Ascending aorta (tissue), 2 donors: ENCODE measurements at regions not wholly inside any gene's neighbourhood (a gene's known extent, or its start where the extent isn't known, plus 50 kb on each side); places are given as distances from the start of the nearest gene placed in this dataset.

ENCODE experiments used
- DNase-seq, 2 donors: peaks; one replicate each; pipeline ENCODE4 v3.0.0-alpha.2; 2019; ENCODE audit warnings: low spot score in 2 of 2
- H3K27ac ChIP-seq, 2 donors: fragments of 200-600 bp; sonication (generic); one replicate each; pipeline ENCODE4 v1.5.1; 2016 to 2017; ENCODE audit warnings: mild to moderate bottlenecking in 1 of 2
- H3K27me3 ChIP-seq: fragments of 200-600 bp; sonication (generic); one replicate; pipeline ENCODE4 v1.5.1; 2017
- H3K36me3 ChIP-seq, 2 donors: fragments of 200-600 bp; sonication (generic); one replicate each; pipeline ENCODE4 v1.5.1; 2016
- H3K4me1 ChIP-seq, 2 donors: fragments of 200-600 bp; sonication (generic); one replicate each; pipeline ENCODE4 v1.5.1; 2016 to 2017; ENCODE audit warnings: mild to moderate bottlenecking in 1 of 2
- H3K4me3 ChIP-seq, 2 donors: fragments of 200-600 bp; sonication (generic); one replicate each; pipeline ENCODE4 v1.5.1; 2016 to 2017; ENCODE audit warnings: mild to moderate bottlenecking in 1 of 2
- H3K9me3 ChIP-seq, 2 donors: fragments of 200-600 bp; sonication (generic); one replicate each; pipeline ENCODE4 v1.5.1; 2016
- intact Hi-C: fragments of 100-400 bp; cut with DNase I; formaldehyde crosslinking; loops from one replicate; pipeline ENCODE4 v1.15.1; 2023
- TF ChIP-seq, protein P1 (sequence below), 3 experiments: fragments of 200-600 bp in 2 of 3; fragments of 450-650 bp in 1 of 3; sonication (generic) in 2 of 3; IDR thresholded peaks; one replicate each; pipeline ENCODE4 v1.5.1; 2016 to 2019; ENCODE audit warnings: antibody characterized with exemption in 3 of 3, mild to moderate bottlenecking in 1 of 3, moderate library complexity in 1 of 3

DNA sequence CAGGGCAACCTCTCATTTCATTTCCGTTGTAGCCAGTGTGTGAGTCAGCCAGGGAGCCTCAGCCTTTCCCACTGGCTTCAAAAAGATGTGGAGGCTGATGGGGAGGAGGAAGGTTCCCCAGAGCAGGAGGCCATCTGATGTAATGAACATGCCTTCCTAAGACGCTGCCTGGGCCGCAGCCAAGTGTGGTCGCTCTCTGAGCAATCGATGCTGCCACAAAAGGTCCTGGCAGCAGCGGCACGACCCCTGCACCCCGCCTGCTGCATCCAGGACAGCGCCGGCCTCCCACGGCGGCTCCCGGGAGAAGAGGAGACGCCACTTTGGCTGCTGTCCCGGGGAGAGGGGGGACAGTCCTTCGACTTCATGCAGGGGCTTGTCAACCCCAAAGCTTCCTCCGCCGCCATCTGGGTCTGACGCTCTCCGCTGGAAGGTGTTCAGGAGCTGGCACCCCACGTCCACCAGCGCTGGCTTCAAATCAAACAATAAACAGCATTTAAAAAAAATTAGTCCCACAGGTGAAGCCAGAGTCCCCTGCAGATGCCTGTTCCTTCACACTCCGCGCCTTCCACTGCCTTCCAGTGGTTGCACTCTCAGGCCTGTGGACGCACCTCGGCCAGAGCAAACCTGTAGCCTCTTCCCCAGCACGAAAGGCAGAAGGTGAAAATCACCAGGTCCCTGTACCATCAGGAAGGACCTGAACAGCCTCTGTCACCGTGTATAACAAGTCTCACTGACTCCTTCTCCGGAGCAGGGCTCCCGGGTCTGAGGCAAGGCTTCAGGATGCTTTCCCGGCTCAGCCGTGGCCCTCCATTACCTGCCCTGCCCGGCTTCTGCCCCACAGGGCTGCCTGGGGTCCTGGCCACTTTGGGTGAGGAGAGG, 930.7 kb downstream of the BRD1 start:
- Histone ChIP-seq H3K27ac (no peak overlapping the region), H3K36me3 (no peaks in the 10 kb centered on the region), H3K4me1 (no peaks in the 10 kb centered on the region), H3K4me3 (no peak overlapping the region), H3K9me3 (no peaks in the 10 kb centered on the region), H3K27me3 (no peaks in the 10 kb centered on the region)
- intact Hi-C loops = no loop called here
- TF ChIP-seq, protein P1, sequence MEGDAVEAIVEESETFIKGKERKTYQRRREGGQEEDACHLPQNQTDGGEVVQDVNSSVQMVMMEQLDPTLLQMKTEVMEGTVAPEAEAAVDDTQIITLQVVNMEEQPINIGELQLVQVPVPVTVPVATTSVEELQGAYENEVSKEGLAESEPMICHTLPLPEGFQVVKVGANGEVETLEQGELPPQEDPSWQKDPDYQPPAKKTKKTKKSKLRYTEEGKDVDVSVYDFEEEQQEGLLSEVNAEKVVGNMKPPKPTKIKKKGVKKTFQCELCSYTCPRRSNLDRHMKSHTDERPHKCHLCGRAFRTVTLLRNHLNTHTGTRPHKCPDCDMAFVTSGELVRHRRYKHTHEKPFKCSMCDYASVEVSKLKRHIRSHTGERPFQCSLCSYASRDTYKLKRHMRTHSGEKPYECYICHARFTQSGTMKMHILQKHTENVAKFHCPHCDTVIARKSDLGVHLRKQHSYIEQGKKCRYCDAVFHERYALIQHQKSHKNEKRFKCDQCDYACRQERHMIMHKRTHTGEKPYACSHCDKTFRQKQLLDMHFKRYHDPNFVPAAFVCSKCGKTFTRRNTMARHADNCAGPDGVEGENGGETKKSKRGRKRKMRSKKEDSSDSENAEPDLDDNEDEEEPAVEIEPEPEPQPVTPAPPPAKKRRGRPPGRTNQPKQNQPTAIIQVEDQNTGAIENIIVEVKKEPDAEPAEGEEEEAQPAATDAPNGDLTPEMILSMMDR (IDR thresholded peaks at IDR 0.05) = no peak
- no peak for DNase-seq

DNA sequence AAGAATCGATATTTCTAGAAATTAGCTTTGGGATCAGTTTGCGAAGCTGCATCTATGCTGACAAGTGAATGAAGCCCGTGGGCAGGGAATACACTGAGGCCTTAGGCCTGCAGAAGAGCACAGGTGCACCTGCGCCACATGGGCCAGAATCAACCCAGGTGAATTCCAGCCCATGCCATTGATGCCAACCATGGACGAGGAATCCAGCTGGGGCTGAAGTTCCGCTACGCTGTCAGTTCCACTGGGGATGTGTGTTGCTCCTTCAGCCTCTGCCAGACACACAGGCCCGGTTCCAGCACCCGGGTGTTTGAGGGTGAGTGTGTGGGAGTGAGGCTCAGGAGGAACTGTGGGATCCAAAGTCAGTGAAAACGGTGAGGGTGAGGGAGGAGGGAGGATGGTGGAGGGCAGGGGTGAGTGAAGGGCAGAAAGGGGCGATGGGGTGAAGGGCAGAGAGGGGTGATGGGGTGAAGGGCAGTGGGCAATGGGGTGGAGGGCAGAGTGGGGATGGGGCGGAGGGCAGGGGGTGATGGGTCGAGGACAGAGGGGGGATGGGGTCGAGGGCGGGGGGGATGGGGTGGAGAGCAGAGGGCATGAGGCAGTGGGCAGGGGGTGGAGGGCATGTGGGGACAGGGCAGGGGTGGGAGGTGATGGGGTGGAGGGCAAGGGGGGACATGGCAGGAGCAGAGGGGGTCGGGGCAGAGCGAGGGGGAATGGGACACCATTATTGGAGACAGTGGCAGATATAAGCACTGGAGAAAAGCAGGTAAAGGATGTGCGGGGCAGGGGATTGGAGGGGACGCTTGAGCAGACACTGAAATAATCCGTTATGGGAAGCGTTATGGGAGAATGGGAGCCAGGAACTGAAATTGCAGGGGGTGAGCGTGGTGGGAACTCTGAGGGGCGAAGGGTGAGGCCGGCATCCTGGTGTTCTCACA, 931.6 kb downstream of the BRD1 start:
- DNase-seq = no peak
- TF ChIP-seq, protein P1 (IDR thresholded peaks at IDR 0.05) = no peak
- Histone ChIP-seq H3K4me3 (no peak overlapping the region), H3K27ac (no peak overlapping the region), H3K4me1 (no peaks in the 10 kb centered on the region), H3K36me3 (no peaks in the 10 kb centered on the region), H3K9me3 (peaks cover 0 to 3% of the 10 kb centered on the region in 2 donors), H3K27me3 (no peaks in the 10 kb centered on the region)
- intact Hi-C loops = no loop called here

- TF ChIP-seq, protein P1 (IDR thresholded peaks at IDR 0.05) = no peak
- Histone ChIP-seq H3K9me3 (peaks cover 0 to 3% of the 10 kb centered on the region in 2 donors), H3K4me3 (no peak overlapping the region), H3K4me1 (no peaks in the 10 kb centered on the region), H3K27ac (no peak overlapping the region), H3K36me3 (no peaks in the 10 kb centered on the region), H3K27me3 (no peaks in the 10 kb centered on the region)
- no peak for DNase-seq
- intact Hi-C loops = no loop called here
These were observed 932.3 kb downstream of the BRD1 start for GRCh38 chr22:48895336-48895735.

DNA sequence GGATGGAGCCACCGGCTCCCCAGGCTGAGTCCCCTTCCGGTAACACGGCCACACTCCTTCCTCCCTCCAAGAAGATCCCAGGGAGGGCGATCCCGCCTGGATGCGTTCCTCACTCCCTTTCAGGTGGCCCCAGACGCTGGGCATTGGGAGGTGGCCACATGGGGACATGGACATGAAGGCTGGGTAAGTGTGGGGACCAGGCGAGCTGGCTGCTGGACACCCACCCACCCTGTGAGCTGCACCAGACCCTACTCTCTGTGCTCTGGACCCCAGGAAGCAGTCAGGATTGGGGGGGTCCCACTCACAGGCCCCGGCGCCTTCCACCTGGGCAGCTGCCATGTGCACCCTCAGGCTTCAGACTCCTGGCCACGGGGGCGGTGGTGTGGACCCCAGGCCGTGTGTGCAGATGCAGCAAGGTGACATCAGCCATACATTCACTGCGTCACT, 932.8 kb downstream of the BRD1 start:
- no peak for DNase-seq

GRCh38 chr22:48894064-48894671, 933.5 kb downstream of the BRD1 start:
- intact Hi-C loops = no loop called here
- TF ChIP-seq, protein P1 (IDR thresholded peaks at IDR 0.05) = no peak
- H3K36me3 ChIP-seq = no peaks in the 10 kb centered on the region
- no peaks in the 10 kb centered on the region for H3K27me3 ChIP-seq
- H3K9me3 ChIP-seq = peaks cover 0 to 3% of the 10 kb centered on the region in 2 donors
- DNase-seq = no peak
- no peak overlapping the region for H3K27ac ChIP-seq
- H3K4me3 ChIP-seq = no peak overlapping the region
- no peaks in the 10 kb centered on the region for H3K4me1 ChIP-seq

More for the DNA sequence above, 932.8 kb downstream of the BRD1 start:
- H3K27me3 ChIP-seq = no peaks in the 10 kb centered on the region
- TF ChIP-seq, protein P1 (IDR thresholded peaks at IDR 0.05) = no peak
- no peak overlapping the region for H3K27ac ChIP-seq
- intact Hi-C loops = no loop called here
- H3K9me3 ChIP-seq = peaks cover 0 to 3% of the 10 kb centered on the region in 2 donors
- no peaks in the 10 kb centered on the region for H3K36me3 ChIP-seq
- no peaks in the 10 kb centered on the region for H3K4me1 ChIP-seq
- H3K4me3 ChIP-seq = no peak overlapping the region
